Uterus (tissue), 2 donors: ENCODE measurements at regions not wholly inside any gene's neighbourhood (a gene's known extent, or its start where the extent isn't known, plus 50 kb on each side); places are given as distances from the start of the nearest gene placed in this dataset.

ENCODE experiments used
- CTCF ChIP-seq, 4 experiments: fragments of 200-600 bp in 2 of 4; fragments of 450-650 bp in 2 of 4; sonication (generic) in 2 of 4; IDR thresholded peaks; one replicate each; pipeline ENCODE4 v1.5.1; 2016 to 2019; ENCODE audit warnings: antibody characterized with exemption in 4 of 4, mild to moderate bottlenecking in 2 of 4, moderate library complexity in 1 of 4
- POLR2A ChIP-seq, 2 donors: fragments of 450-650 bp; IDR thresholded peaks; one replicate each; pipeline ENCODE4 v1.6.1; 2016; ENCODE audit warnings: antibody characterized with exemption in 2 of 2, mild to moderate bottlenecking in 1 of 2, moderate library complexity in 1 of 2

GRCh38 chrX:95953564-95953963 is 731.1 kb upstream of the DIAPH2 start:
- TF ChIP-seq CTCF (IDR thresholded peaks at IDR 0.05): no peak
- TF ChIP-seq POLR2A (IDR thresholded peaks at IDR 0.05): no peak
